GM12891 (cell line): ENCODE measurements at regions not wholly inside any gene's neighbourhood (a gene's known extent, or its start where the extent isn't known, plus 50 kb on each side); places are given as distances from the start of the nearest gene placed in this dataset.

Source experiments
- POLR2A ChIP-seq: IDR thresholded peaks from 2 replicates; pipeline ENCODE4 v1.6.1; 2011; ENCODE audit warnings: low read depth, low read length, control low read depth
- SPI1 ChIP-seq: IDR thresholded peaks from 2 replicates; pipeline ENCODE4 v1.6.1; 2011; ENCODE audit warnings: low read depth, low read length, control low read depth

GRCh38 chrX:44092778-44093177 lies 119.6 kb upstream of the NDP start:
- no peak for TF ChIP-seq POLR2A
- no peak for TF ChIP-seq SPI1
